ENCODE measurements at regions not wholly inside any gene's neighbourhood (a gene's known extent, or its start where the extent isn't known, plus 50 kb on each side); places are given as distances from the start of the nearest gene placed in this dataset.
"Not testable (repeated sequence)": the region's sequence is repeated elsewhere in the genome, so short reads cannot be mapped to it uniquely, and the experiment has no call there.

GRCh38 chr9:88872192-88872946 is 118.9 kb upstream of the S1PR3 start:
- no peak overlapping the region for H3K4me3 ChIP-seq (ENCODE audit: low read depth, low read length)
- TF ChIP-seq CTCF (IDR thresholded peaks at IDR 0.05; ENCODE audit: low read depth, low read length, missing control alignments) = no peak
- no peak for DNase-seq (ENCODE audit: low read depth)

- no peak for TF ChIP-seq CTCF (IDR thresholded peaks at IDR 0.05; ENCODE audit: low read depth, low read length, missing control alignments)
- DNase-seq (ENCODE audit: low read depth) = no peak
Measured at GRCh38 chr9:88873635-88874034, 117.6 kb upstream of the S1PR3 start.

GRCh38 chr9:88874391-88874790 is 116.9 kb upstream of the S1PR3 start:
- peak; percentile 8 for TF ChIP-seq CTCF (IDR thresholded peaks at IDR 0.05; ENCODE audit: low read depth, low read length, missing control alignments)
- no peak for DNase-seq (ENCODE audit: low read depth)
- no peak overlapping the region for H3K4me3 ChIP-seq (ENCODE audit: low read depth, low read length)

More at GRCh38 chr9:88873635-88874034, 117.6 kb upstream of the S1PR3 start:
- H3K4me3 ChIP-seq (ENCODE audit: low read depth, low read length) = no peak overlapping the region

- no peak for TF ChIP-seq CTCF (IDR thresholded peaks at IDR 0.05; ENCODE audit: low read depth, low read length, missing control alignments)
- no peak overlapping the region for H3K4me3 ChIP-seq (ENCODE audit: low read depth, low read length)
- DNase-seq (ENCODE audit: low read depth) = no peak
Measured at GRCh38 chr9:88875400-88876120, 115.7 kb upstream of the S1PR3 start.

- no peak for TF ChIP-seq CTCF (IDR thresholded peaks at IDR 0.05; ENCODE audit: low read depth, low read length, missing control alignments)
- DNase-seq (ENCODE audit: low read depth) = no peak
- H3K4me3 ChIP-seq (ENCODE audit: low read depth, low read length) = no peak overlapping the region
Measured at GRCh38 chr9:88880199-88880598, 111.1 kb upstream of the S1PR3 start.

- not testable (repeated sequence) for H3K4me3 ChIP-seq (ENCODE audit: low read depth, low read length); DNase-seq (ENCODE audit: low read depth)
Measured at GRCh38 chr9:88884291-88884690, 107.0 kb upstream of the S1PR3 start.

- DNase-seq (ENCODE audit: low read depth); H3K4me3 ChIP-seq (ENCODE audit: low read depth, low read length): not testable (repeated sequence)
Measured at GRCh38 chr9:88886762-88887161, 104.5 kb upstream of the S1PR3 start.

GRCh38 chr9:88889386-88889785 is 101.9 kb upstream of the S1PR3 start:
- no peak for TF ChIP-seq CTCF (IDR thresholded peaks at IDR 0.05; ENCODE audit: low read depth, low read length, missing control alignments)
- no peak overlapping the region for H3K4me3 ChIP-seq (ENCODE audit: low read depth, low read length)
- DNase-seq (ENCODE audit: low read depth) = no peak
